IPS DF 6.9 (cell line): ENCODE measurements at regions not wholly inside any gene's neighbourhood (a gene's known extent, or its start where the extent isn't known, plus 50 kb on each side); places are given as distances from the start of the nearest gene placed in this dataset.

Experiments used
- DNase-seq: peaks from one replicate; pipeline ENCODE4 v3.0.0-alpha.2; 2013; ENCODE audit warnings: low read depth, low spot score
- H3K27ac ChIP-seq: one replicate; pipeline ENCODE4 v1.5.1; 2013; ENCODE audit warnings: low read length, control low read depth
- H3K27me3 ChIP-seq: 2 replicates; pipeline ENCODE4 v1.6.1; 2013; ENCODE audit warnings: mild to moderate bottlenecking, low read length; ENCODE audit not compliant: control insufficient read depth, insufficient read depth
- H3K36me3 ChIP-seq: 2 replicates; pipeline ENCODE4 v1.6.1; 2013; ENCODE audit warnings: low read length; ENCODE audit not compliant: control insufficient read depth, insufficient read depth
- H3K4me1 ChIP-seq: 2 replicates; pipeline ENCODE4 v1.6.1; 2013; ENCODE audit warnings: low read length; ENCODE audit not compliant: control insufficient read depth, insufficient read depth
- H3K4me3 ChIP-seq: 2 replicates; pipeline ENCODE4 v1.5.1; 2013; ENCODE audit warnings: mild to moderate bottlenecking, low read length
- H3K9me3 ChIP-seq: 2 replicates; pipeline ENCODE4 v1.6.1; 2013; ENCODE audit warnings: low read length, inconsistent platforms; ENCODE audit not compliant: control insufficient read depth, insufficient read depth
- WGBS: extraction: QIAGEN DNeasy Blood & Tissue Kit; methylation state at CpG from one replicate; pipeline ENCODE4 v1.1.7; 2013; ENCODE audit warnings: mixed read lengths, missing lambda C conversion rate; ENCODE audit not compliant: insufficient read length, insufficient coverage; 5-methylcytosine and 5-hydroxymethylcytosine counted together

GRCh38 chr3:153704115-153704514, 417.1 kb upstream of the ARHGEF26 start:
- no CpG with 5 or more reads among the region's 1 CpG for WGBS
- Histone ChIP-seq H3K9me3 (no peaks in the 10 kb centered on the region), H3K4me3 (no peak overlapping the region), H3K4me1 (no peaks in the 10 kb centered on the region), H3K27ac (no peak overlapping the region), H3K36me3 (no peaks in the 10 kb centered on the region), H3K27me3 (no peaks in the 10 kb centered on the region)
- no peak for DNase-seq

DNA sequence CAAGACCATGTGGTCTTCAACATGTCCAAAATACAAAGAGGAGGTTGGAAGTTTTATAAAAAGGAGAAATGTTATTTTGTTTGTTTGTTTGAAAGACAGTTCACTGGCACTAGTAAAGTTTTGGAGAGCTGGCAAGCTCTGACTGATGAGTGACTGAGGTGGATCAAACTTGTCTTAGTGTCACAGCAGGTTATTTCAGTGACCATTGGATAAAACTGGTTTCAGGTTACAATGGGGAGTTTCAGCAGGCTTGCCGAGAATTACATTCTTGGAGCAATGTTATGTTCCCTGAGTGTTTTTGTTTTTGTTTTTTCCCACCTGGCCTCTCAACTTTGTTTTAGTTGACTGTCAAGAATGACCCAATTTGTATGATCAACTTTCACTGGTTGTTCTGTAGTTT, 414.5 kb upstream of the ARHGEF26 start:
- Histone ChIP-seq H3K4me1 (no peaks in the 10 kb centered on the region), H3K27ac (no peak overlapping the region), H3K9me3 (no peaks in the 10 kb centered on the region), H3K27me3 (no peaks in the 10 kb centered on the region), H3K4me3 (no peak overlapping the region), H3K36me3 (no peaks in the 10 kb centered on the region)
- WGBS = no CpG with 5 or more reads among the region's 1 CpG
- peak; percentile 9 for DNase-seq

DNA sequence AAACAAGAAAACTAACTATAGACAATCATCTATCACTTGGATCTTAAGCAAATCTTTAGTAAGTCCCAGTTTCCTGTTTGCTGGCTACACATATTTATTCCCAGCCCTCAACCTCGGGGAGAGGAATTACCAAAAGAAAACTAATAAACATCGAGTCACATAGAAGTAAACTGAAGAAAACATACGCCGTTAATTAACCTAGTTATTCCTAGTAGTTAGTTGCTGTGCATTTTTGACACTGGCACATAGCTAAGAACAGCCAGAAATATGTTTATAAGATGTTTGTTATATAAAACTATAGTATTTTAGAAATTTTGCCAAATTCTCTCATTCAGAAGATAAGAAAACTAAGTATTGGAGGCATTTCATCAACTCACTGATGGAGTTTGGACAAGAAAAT, 407.2 kb upstream of the ARHGEF26 start:
- no peak for DNase-seq
- Histone ChIP-seq H3K27ac (no peak overlapping the region), H3K4me1 (no peaks in the 10 kb centered on the region), H3K27me3 (no peaks in the 10 kb centered on the region), H3K36me3 (no peaks in the 10 kb centered on the region), H3K9me3 (no peaks in the 10 kb centered on the region), H3K4me3 (no peak overlapping the region)
- no CpG with 5 or more reads among the region's 4 CpGs for WGBS

DNA sequence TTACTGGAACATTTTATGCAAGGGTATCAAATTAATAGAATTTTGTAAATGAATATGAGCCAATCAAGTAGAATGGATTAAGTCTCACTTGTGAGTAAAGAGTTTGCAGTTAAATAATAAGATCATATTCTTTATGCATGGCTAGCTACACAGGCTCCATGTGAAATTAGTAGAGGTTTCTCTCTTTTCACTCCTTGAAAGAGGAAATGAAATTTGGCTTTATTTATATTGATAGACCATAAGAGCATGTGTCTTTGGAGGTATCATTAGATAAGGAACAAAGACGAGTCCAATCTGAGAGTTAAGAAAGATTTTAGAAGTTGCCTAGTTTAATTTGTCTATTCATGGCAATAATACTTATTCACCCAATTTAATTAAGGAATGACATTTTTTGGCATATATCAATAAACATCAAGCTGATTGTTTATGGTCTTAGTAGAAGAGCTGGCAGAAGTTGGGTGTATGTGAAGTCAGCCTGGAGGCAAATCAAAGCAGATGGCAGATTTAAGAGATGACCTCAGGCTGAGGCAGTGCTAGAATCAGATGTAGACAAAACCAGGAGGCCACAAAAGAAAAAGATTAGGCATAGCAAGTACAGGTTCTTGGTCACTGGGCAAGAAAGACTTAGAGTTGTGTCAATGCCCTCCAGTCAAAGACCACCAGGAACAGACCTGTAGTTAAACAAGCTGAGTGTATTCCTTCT, 406.5 kb upstream of the ARHGEF26 start:
- Histone ChIP-seq H3K36me3 (no peaks in the 10 kb centered on the region), H3K27ac (no peak overlapping the region), H3K4me3 (no peak overlapping the region), H3K27me3 (no peaks in the 10 kb centered on the region), H3K9me3 (no peaks in the 10 kb centered on the region), H3K4me1 (no peaks in the 10 kb centered on the region)
- DNase-seq = no peak
- no CpG with 5 or more reads among the region's 1 CpG for WGBS

GRCh38 chr3:153722157-153722556, 399.0 kb upstream of the ARHGEF26 start:
- H3K4me3 ChIP-seq = no peak overlapping the region
- no peak for DNase-seq
- WGBS = no CpG with 5 or more reads among the region's 2 CpGs
- H3K9me3 ChIP-seq = no peaks in the 10 kb centered on the region
- no peaks in the 10 kb centered on the region for H3K36me3 ChIP-seq
- H3K27me3 ChIP-seq = no peaks in the 10 kb centered on the region
- H3K27ac ChIP-seq = no peak overlapping the region
- H3K4me1 ChIP-seq = no peaks in the 10 kb centered on the region

GRCh38 chr3:153731071-153731470, 390.1 kb upstream of the ARHGEF26 start:
- Histone ChIP-seq H3K36me3 (no peaks in the 10 kb centered on the region), H3K27ac (no peak overlapping the region), H3K27me3 (no peaks in the 10 kb centered on the region), H3K9me3 (no peaks in the 10 kb centered on the region), H3K4me3 (no peak overlapping the region), H3K4me1 (no peaks in the 10 kb centered on the region)
- WGBS = no CpG with 5 or more reads among the region's 2 CpGs
- DNase-seq = no peak

DNA sequence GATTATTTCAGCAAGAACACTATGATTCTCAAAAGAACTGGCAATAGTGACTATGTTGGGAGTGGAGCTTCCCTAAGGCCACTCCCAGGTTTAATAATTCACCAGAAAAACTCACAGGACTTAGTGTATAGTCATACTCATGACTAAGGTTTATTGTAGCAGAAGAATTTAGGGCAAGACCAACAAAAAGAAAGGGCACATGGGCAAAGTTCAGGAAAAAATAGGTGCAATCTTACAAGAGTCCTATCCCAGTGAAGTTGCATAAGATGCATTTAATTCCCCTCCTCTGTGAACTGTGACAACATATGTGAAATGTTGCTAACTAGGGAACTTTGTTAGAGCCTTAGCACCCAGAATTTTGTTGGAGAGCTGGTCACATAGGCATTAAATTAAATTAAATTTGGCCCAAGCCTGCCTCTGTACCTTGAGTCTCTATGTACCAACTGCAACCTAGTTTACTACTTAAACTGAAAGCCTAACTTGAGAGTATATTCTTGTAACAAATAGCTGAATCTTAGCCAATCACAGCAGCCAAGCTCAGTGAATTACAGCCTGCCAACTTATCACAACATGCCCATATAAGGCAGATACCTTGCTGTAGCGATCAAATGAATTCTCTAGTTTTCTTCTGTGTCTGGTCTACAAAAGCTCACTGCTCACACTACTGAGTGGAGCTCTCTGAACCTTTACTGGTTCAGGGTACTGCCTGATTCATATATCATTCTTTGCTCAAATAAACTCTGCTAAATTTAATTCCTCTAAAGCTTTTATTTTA, 386.2 kb upstream of the ARHGEF26 start:
- Histone ChIP-seq H3K4me3 (no peak overlapping the region), H3K27ac (no peak overlapping the region), H3K27me3 (no peaks in the 10 kb centered on the region), H3K9me3 (no peaks in the 10 kb centered on the region), H3K36me3 (no peaks in the 10 kb centered on the region), H3K4me1 (no peaks in the 10 kb centered on the region)
- WGBS = no CpG with 5 or more reads among the region's 1 CpG
- no peak for DNase-seq

- H3K27ac ChIP-seq = no peak overlapping the region
- no peak for DNase-seq
- no peaks in the 10 kb centered on the region for H3K4me1 ChIP-seq
- H3K4me3 ChIP-seq = no peak overlapping the region
- no CpG with 5 or more reads among the region's 2 CpGs for WGBS
- no peaks in the 10 kb centered on the region for H3K36me3 ChIP-seq
- no peaks in the 10 kb centered on the region for H3K9me3 ChIP-seq
- H3K27me3 ChIP-seq = no peaks in the 10 kb centered on the region
These were observed 381.1 kb upstream of the ARHGEF26 start for GRCh38 chr3:153740109-153740508.

GRCh38 chr3:153744889-153745288, 376.3 kb upstream of the ARHGEF26 start:
- Histone ChIP-seq H3K4me1 (no peaks in the 10 kb centered on the region), H3K36me3 (no peaks in the 10 kb centered on the region), H3K4me3 (no peak overlapping the region), H3K9me3 (no peaks in the 10 kb centered on the region), H3K27ac (no peak overlapping the region), H3K27me3 (no peaks in the 10 kb centered on the region)
- no CpG with 5 or more reads among the region's 3 CpGs for WGBS
- no peak for DNase-seq

- H3K27me3 ChIP-seq = no peaks in the 10 kb centered on the region
- no CpG with 5 or more reads among the region's 3 CpGs for WGBS
- H3K4me3 ChIP-seq = no peak overlapping the region
- no peaks in the 10 kb centered on the region for H3K4me1 ChIP-seq
- no peaks in the 10 kb centered on the region for H3K9me3 ChIP-seq
- DNase-seq = no peak
- H3K36me3 ChIP-seq = no peaks in the 10 kb centered on the region
- H3K27ac ChIP-seq = no peak overlapping the region
These were observed 375.0 kb upstream of the ARHGEF26 start for GRCh38 chr3:153746211-153746610.
